Urothelium cell line (cell line): ENCODE measurements at regions not wholly inside any gene's neighbourhood (a gene's known extent, or its start where the extent isn't known, plus 50 kb on each side); places are given as distances from the start of the nearest gene placed in this dataset.
"Not testable (repeated sequence)": the region's sequence is repeated elsewhere in the genome, so short reads cannot be mapped to it uniquely, and the experiment has no call there.

ENCODE experiments used
- DNase-seq: peaks from one replicate; pipeline ENCODE4 v3.0.0; 2011; ENCODE audit warnings: low spot score, mixed read lengths
- FAIRE-seq: peaks from 2 replicates; lab custom pipeline; 2011; peaks lifted over from hg19 to GRCh38; lab: Jason Lieb, UNC

GRCh38 chr5:96177303-96177869, 215.7 kb upstream of the ELL2 start:
- FAIRE-seq = no peak
- DNase-seq = no peak

- FAIRE-seq = no peak
- no peak for DNase-seq
Measured at GRCh38 chr5:96176022-96176421, 214.4 kb upstream of the ELL2 start.

DNA sequence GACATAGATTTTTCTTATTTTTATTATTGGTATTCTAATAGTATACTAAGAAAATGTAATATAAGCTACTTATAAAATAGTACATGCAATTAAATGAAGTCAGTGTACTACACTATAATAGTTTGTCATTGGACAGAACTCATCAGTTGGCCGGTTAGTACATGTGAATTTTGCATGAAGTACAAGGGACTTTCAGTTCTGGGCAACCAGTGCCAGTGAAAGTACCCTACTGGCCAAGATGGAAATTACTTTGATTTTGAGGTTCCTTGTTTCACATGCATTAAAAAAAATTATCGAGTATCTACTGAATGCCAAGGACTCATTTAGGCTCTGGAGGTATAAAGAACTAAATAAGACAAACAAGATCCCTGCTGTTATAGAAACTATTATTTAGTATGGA, 213.4 kb upstream of the ELL2 start:
- DNase-seq (no peak), FAIRE-seq (no peak)

GRCh38 chr5:96173366-96173765, 211.7 kb upstream of the ELL2 start:
- FAIRE-seq (no peak), DNase-seq (no peak)

DNA sequence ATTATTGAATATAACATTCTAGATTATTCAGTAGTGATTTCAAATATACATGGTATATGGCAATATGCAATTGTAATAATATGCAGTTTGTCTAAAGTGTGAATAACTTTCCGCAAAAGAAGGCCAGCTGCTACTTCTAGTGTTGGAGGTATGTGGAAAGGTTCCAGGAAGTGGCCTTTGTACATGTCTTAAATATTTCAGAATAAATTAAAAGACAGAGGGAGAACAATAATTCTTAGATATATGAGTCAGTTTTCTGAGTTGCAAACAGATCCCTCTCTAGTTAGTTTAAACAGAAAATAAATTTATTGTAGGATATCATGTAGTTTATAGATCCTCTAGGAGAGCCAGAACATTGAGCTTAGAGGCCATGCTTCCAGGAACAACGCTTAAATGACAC, 210.8 kb upstream of the ELL2 start:
- no peak for DNase-seq
- FAIRE-seq = no peak

- FAIRE-seq = not testable (repeated sequence)
Measured at GRCh38 chr5:96171973-96172372, 210.3 kb upstream of the ELL2 start.

GRCh38 chr5:96170481-96171125, 209.0 kb upstream of the ELL2 start:
- not testable (repeated sequence) for FAIRE-seq, DNase-seq

More at GRCh38 chr5:96171973-96172372, 210.3 kb upstream of the ELL2 start:
- DNase-seq = not testable (repeated sequence)

- DNase-seq, FAIRE-seq: not testable (repeated sequence)
Measured at GRCh38 chr5:96168833-96169232, 207.2 kb upstream of the ELL2 start.

GRCh38 chr5:96159043-96159442, 197.4 kb upstream of the ELL2 start:
- FAIRE-seq (no peak), DNase-seq (no peak)

DNA sequence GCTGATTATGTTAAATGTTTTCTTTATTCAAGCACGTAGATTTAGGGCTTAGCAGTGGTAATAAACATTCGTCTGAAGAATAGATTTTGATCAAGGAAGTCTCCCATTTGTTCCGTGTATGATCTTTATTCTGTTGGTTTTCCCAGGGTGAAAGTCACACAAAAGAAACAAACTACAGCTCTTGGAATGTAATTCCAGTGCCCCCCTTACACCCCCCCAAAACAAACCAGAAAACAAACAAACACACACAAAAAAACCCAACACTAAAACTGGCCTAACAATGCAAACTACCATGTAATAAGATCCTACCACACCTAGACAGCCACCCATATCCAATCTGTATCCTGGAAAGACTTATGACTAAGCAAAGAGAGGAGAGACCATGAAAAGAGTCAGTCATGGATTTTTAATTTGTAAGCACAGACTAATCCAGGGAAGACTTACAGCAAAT, 196.2 kb upstream of the ELL2 start:
- FAIRE-seq = no peak
- DNase-seq = no peak

- FAIRE-seq (no peak), DNase-seq (no peak)
Measured at GRCh38 chr5:96157077-96157780, 195.6 kb upstream of the ELL2 start.

- FAIRE-seq (no peak), DNase-seq (no peak)
Measured at GRCh38 chr5:96155147-96155546, 193.5 kb upstream of the ELL2 start.

DNA sequence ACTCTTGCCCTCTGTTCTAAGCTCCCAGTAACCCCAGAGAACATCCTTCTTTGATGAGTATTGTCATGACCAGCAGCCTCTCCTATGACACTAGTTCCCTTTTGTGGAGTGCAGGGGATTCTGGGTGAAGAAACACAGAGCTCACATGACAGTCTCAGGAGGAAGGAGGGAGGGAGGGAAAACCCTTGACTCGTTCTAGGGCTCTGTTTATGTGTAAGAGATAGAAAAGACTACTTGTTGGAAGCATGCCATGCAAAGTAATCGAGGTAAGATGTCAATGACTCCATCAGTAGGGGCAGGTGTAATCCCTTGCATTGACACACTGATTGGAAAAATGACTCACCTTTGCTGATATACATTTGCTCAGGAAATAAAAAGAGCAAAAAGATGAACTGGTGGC, 190.2 kb upstream of the ELL2 start:
- DNase-seq (no peak), FAIRE-seq (no peak)

- DNase-seq (no peak), FAIRE-seq (no peak)
Measured at GRCh38 chr5:96150007-96150406, 188.4 kb upstream of the ELL2 start.

- FAIRE-seq (no peak), DNase-seq (no peak)
Measured at GRCh38 chr5:96149546-96149945, 187.9 kb upstream of the ELL2 start.

DNA sequence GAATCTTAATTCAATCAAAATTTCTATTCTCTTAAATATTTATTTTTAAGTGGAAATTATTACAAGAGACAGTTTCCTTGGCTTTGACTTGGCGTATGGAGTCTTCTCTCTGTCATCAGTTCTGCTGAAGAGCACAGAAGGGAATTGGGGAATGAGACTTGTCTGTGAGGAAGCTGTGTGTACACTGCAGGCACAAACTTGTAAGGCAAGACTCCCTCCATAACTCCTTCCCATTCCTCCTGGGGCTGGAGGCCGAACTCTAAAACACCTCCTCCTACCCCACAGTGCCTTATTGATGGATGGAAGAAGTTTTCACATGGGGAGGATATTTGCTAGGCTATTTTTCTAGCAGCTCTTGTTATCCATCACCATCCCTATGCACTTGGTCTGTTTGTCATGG, 187.4 kb upstream of the ELL2 start:
- DNase-seq (no peak), FAIRE-seq (no peak)

- FAIRE-seq (no peak), DNase-seq (no peak)
Measured at GRCh38 chr5:96148376-96148775, 186.7 kb upstream of the ELL2 start.

DNA sequence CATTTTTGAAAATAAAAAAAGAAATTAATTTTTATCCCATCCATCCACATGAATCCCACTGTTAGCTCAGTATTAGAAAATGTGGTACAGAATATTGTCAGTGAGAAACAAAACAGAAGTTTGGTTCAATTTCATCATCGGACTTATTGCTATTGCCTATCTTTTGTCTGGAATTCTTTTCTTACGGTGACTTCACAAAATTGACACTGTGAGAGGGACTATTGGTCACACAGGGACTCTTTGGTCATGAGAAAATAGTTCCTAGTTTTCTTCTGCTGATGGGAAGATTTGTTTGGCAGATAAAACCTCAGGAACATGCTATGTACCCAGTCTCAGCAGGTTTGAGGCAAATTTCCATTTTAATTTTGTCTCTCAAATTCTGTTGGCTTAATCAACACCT, 186.2 kb upstream of the ELL2 start:
- no peak for DNase-seq
- no peak for FAIRE-seq

DNA sequence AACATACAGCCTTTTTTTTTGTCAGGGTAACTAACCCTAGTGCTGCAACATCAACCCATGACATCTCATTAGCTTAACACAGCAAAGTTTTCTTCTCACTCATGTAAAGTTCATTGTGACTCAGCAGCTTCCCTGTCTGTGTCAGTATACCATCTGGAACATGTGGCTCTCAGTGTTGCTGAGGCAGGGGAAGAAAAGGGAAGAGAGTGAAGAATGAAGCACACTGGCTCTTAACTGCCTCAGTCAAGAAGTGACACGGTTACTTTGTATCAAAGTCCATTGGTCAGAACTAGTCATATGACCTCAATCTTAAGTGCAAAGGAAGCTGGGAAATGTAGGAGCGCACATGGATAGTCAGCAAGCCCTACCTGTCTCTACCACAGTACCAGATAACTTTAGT, 185.0 kb upstream of the ELL2 start:
- DNase-seq = no peak
- no peak for FAIRE-seq

DNA sequence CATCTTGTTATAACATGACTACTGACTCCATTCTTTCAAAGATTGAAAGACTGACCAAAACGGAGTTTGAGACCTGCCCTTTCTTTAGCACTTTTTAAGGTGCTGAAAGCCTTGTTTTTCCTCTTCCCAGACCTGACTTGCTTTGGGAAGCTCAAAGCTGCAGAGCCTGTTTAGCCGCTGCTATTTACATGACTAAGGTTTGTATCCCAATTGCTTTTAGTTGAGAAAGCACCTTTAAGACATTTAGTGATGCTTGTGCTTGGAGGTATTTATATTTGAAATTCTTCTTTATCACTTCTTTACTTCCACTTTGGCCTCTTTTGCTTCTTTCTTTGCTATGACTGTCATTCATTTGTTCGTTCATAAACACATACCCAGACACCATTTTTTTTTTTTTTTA, 182.6 kb upstream of the ELL2 start:
- DNase-seq (no peak), FAIRE-seq (no peak)

GRCh38 chr5:96143450-96143849, 181.8 kb upstream of the ELL2 start:
- no peak for FAIRE-seq
- DNase-seq = no peak

DNA sequence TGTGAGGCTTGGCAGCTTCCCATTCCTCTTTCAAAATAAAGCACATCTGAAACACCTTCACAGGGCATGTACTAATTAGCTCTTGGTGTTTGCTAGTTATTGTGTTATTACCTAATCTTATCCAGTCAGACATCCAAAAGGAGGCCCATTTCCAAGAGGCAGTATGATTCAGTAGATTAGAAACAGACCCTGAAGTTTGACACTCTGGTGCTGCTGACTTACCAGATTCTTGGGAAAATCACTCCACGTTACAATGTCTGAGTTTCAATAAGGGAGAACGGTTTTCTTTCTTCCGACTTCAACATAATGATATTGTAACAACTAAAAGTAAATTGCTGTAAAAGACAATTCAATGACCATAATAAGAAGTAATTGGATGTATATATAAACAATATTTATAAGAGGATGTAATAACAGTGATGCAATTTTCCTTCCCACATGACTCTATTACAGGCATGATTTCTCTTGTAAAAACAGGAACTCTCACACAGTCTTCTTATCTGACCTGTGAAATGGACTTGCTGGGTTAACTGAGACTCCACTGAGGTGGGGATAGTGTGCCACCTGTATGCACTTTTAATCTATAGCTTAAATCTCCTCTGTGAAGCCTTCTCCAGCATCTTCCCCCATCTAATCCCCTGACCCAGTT, 181.3 kb upstream of the ELL2 start:
- FAIRE-seq = no peak
- no peak for DNase-seq
